Neural cell (in vitro differentiated cells): ENCODE measurements at regions not wholly inside any gene's neighbourhood (a gene's known extent, or its start where the extent isn't known, plus 50 kb on each side); places are given as distances from the start of the nearest gene placed in this dataset.

Experiments used
- CTCF ChIP-seq: fragments of 450-650 bp; IDR thresholded peaks from 2 replicates; pipeline ENCODE4 v1.5.1; 2014; ENCODE audit warnings: antibody characterized with exemption, mild to moderate bottlenecking, moderate library complexity; ENCODE audit not compliant: poor library complexity, severe bottlenecking
- EP300 ChIP-seq: fragments of 450-650 bp; conservative IDR thresholded peaks from 2 replicates; pipeline ENCODE4 v1.6.1; 2014; ENCODE audit warnings: antibody characterized with exemption, mild to moderate bottlenecking, moderate library complexity; ENCODE audit not compliant: poor library complexity, severe bottlenecking
- EZH2 ChIP-seq: fragments of 200-600, 300-800 bp; shearing (Covaris generic), sonication (generic); IDR thresholded peaks from 2 replicates; pipeline ENCODE4 v1.6.1; 2014; ENCODE audit warnings: antibody characterized with exemption, low read length, borderline replicate concordance, mild to moderate bottlenecking; ENCODE audit not compliant: insufficient read depth, poor library complexity, severe bottlenecking
- MXI1 ChIP-seq: fragments of 450-650 bp; conservative IDR thresholded peaks from 2 replicates; pipeline ENCODE4 v1.6.1; 2014; ENCODE audit warnings: antibody characterized with exemption, mild to moderate bottlenecking; ENCODE audit not compliant: poor library complexity, severe bottlenecking
- POLR2AphosphoS5 ChIP-seq: IDR thresholded peaks from 2 replicates; pipeline ENCODE4 v1.6.1; 2012
- RAD21 ChIP-seq: fragments of 450-650 bp; conservative IDR thresholded peaks from 2 replicates; pipeline ENCODE4 v1.6.1; 2014; ENCODE audit warnings: antibody characterized with exemption, mild to moderate bottlenecking, moderate library complexity
- REST ChIP-seq: IDR thresholded peaks from 2 replicates; pipeline ENCODE4 v1.6.1; 2012; ENCODE audit warnings: borderline replicate concordance
- SMC3 ChIP-seq: fragments of 450-650 bp; conservative IDR thresholded peaks from 2 replicates; pipeline ENCODE4 v1.6.1; 2014; ENCODE audit warnings: antibody characterized with exemption, mild to moderate bottlenecking, moderate library complexity; ENCODE audit not compliant: poor library complexity
- TAF1 ChIP-seq: IDR thresholded peaks from 2 replicates; pipeline ENCODE4 v1.6.1; 2012; ENCODE audit warnings: low read depth

GRCh38 chr6:41422161-41422560, 86.8 kb downstream of the NCR2 start:
- TF ChIP-seq EZH2 (no peak), MXI1 (no peak), CTCF (no peak), REST (no peak), EP300 (no peak), SMC3 (no peak), POLR2AphosphoS5 (no peak), TAF1 (no peak), RAD21 (no peak)
